Osteocyte (in vitro differentiated cells): ENCODE measurements at regions not wholly inside any gene's neighbourhood (a gene's known extent, or its start where the extent isn't known, plus 50 kb on each side); places are given as distances from the start of the nearest gene placed in this dataset.

Source experiments
- DNase-seq: peaks from one replicate; pipeline ENCODE4 v3.0.0; 2021; ENCODE audit warnings: mixed read lengths; ENCODE audit not compliant: unreplicated experiment; ENCODE audit errors: extremely low spot score
- H3K27ac Mint-ChIP-seq: one replicate; pipeline ENCODE4 v1.8.0; 2021; ENCODE audit warnings: mild to moderate bottlenecking, mixed read lengths; ENCODE audit not compliant: unreplicated experiment
- H3K27me3 Mint-ChIP-seq: one replicate; pipeline ENCODE4 v1.8.0; 2021; ENCODE audit warnings: mixed read lengths; ENCODE audit not compliant: unreplicated experiment
- H3K36me3 Mint-ChIP-seq: one replicate; pipeline ENCODE4 v1.8.0; 2021; ENCODE audit warnings: mixed read lengths; ENCODE audit not compliant: unreplicated experiment
- H3K4me1 Mint-ChIP-seq: one replicate; pipeline ENCODE4 v1.8.0; 2021; ENCODE audit warnings: mixed read lengths; ENCODE audit not compliant: unreplicated experiment
- H3K4me3 Mint-ChIP-seq: one replicate; pipeline ENCODE4 v1.8.0; 2021; ENCODE audit warnings: mild to moderate bottlenecking, moderate library complexity, mixed read lengths; ENCODE audit not compliant: unreplicated experiment
- H3K9me3 Mint-ChIP-seq: one replicate; pipeline ENCODE4 v1.8.0; 2021; ENCODE audit warnings: mixed read lengths; ENCODE audit not compliant: unreplicated experiment
- TF ChIP-seq, protein P1 (sequence below): fragments of 200-600 bp; sonication (generic); IDR thresholded peaks from 2 replicates; pipeline ENCODE4 v1.5.0; 2021; ENCODE audit warnings: antibody characterized with exemption, mild to moderate bottlenecking, moderate library complexity

DNA sequence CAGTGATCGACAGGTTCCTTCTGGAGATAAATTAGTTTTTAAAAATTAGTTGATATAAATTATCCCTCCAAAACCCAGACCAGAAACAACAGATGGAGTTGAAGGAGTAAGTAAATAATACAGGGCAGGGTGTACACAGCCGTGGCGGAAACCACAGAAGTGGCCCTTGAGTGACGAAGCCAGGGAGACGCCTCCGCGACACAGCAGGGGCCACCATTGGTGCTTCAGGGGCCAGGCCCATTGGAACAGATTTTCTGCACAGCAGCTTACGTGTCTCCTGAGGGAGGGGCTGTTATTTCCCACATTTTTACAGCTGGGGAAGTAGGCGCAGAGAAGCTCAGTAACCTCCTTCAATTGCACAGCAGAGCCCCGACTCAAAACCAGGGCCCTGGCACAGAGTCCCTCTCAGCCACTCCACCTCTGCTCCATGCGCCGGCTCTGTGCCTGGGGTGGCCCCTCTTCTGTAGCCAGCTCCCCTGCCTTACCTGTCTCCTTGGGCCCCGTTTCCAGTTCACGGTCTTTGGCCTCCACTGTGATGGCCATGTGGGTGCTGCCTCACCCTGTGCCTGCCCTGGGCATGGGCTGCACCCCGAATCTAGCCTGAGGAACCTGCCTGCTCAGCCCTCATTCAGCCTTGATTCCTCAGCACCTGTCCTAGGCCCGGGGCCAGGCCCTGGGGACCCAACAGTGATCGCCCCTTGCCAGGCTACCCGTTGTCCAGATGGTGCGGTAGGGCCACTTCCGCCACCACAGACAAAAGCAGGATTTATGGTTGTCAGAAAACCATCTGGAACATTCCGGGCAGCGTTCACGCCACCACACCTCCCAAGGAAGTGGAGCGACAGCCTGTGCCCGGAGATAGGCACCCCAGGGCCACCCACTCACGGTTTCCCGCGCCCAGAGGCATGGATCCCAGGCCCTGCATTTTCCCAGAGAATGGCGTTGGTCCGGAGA, 128.5 kb upstream of the GSE1 start:
- DNase-seq = no peak
- Mint-ChIP-seq H3K4me1 (peaks cover 16% of the 10 kb centered on the region), H3K27me3 (peaks cover 4% of the 10 kb centered on the region), H3K36me3 (peaks cover 2% of the 10 kb centered on the region), H3K4me3 (no peak overlapping the region), H3K9me3 (no peaks in the 10 kb centered on the region), H3K27ac (no peak overlapping the region)
- TF ChIP-seq, protein P1, sequence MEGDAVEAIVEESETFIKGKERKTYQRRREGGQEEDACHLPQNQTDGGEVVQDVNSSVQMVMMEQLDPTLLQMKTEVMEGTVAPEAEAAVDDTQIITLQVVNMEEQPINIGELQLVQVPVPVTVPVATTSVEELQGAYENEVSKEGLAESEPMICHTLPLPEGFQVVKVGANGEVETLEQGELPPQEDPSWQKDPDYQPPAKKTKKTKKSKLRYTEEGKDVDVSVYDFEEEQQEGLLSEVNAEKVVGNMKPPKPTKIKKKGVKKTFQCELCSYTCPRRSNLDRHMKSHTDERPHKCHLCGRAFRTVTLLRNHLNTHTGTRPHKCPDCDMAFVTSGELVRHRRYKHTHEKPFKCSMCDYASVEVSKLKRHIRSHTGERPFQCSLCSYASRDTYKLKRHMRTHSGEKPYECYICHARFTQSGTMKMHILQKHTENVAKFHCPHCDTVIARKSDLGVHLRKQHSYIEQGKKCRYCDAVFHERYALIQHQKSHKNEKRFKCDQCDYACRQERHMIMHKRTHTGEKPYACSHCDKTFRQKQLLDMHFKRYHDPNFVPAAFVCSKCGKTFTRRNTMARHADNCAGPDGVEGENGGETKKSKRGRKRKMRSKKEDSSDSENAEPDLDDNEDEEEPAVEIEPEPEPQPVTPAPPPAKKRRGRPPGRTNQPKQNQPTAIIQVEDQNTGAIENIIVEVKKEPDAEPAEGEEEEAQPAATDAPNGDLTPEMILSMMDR = no peak

DNA sequence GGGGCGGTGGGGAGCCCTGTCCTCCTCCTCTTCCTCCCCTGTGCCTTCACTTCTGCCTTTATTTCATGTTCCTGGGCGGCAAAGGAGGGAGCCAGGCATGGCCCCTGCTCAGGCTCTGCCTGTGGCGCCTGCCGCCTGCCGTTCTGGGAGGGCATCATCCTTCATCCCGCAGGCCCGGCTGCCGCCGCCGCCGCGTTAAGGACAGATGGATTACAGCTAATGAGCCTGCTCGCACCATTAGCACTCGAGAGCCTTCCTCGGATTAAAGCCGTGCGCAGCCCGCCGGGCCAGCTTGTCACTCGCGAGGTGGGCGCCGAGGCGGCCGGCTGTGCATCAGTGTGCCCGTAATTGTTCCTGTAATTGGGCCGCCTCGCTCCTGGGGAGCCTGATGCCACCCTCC, 127.7 kb upstream of the GSE1 start:
- TF ChIP-seq, protein P1 = no peak
- H3K27ac Mint-ChIP-seq = no peak overlapping the region
- DNase-seq = no peak
- H3K4me1 Mint-ChIP-seq = peaks cover 13% of the 10 kb centered on the region
- H3K27me3 Mint-ChIP-seq = peaks cover 4% of the 10 kb centered on the region
- peaks cover 2% of the 10 kb centered on the region for H3K36me3 Mint-ChIP-seq
- H3K9me3 Mint-ChIP-seq = no peaks in the 10 kb centered on the region
- H3K4me3 Mint-ChIP-seq = no peak overlapping the region

DNA sequence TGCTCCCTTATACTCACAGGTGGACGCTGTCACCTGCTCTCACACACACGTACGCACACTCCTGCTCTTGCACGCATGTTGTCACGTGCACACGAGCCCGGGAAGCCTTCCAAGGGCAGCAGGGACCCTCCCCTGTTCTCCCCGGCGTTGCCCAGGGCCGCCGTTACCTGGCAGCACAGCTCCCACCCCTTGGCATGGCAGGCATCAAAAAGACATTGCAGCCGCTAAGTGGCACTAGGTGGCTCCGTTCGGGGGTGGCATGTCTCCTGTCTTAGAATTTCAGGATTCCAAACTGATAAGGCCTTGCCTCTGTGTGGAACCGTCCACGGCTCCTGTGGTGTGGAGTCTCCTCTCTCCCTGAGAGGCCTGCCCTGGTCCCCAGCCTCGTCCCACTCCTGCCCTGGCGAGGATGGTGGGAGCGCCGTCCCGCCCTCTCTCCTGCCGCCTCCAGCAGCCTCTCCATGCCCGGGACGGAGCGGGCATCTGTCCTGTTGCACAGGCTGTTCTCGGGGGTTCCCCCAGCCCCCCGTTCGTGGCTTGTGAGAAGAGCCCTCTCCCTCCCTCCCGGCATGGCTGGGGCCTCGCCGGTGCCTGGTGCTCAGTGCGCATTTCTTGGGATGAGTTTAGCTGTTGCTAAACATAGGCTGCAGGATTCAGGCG, 126.7 kb upstream of the GSE1 start:
- DNase-seq = no peak
- no peak overlapping the region for H3K4me3 Mint-ChIP-seq
- peaks cover 4% of the 10 kb centered on the region for H3K27me3 Mint-ChIP-seq
- no peak overlapping the region for H3K27ac Mint-ChIP-seq
- H3K36me3 Mint-ChIP-seq = peaks cover 2% of the 10 kb centered on the region
- TF ChIP-seq, protein P1 = no peak
- H3K9me3 Mint-ChIP-seq = no peaks in the 10 kb centered on the region
- H3K4me1 Mint-ChIP-seq = peaks cover 3% of the 10 kb centered on the region

DNA sequence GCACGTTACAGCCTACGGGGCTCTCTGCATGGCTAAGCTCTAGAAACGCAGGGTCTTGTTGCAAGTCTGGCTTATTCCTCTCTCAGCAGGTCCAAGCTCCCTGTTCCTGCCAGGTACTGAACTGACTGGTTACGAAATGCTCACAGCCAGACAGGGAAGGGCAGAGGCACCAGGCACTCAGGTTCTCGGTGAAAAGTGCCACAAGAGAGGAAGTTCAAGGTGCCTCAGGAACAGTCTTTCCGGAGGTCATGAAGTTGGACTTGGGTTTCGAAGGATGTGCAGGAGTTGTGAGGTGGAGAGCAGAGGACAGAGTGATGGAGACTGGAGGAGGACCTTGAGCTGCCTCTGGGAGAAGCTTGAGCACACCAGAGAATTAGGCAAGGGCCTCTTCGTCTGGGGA, 124.7 kb upstream of the GSE1 start:
- Mint-ChIP-seq H3K4me3 (no peak overlapping the region), H3K27me3 (peaks cover 4% of the 10 kb centered on the region), H3K36me3 (no peaks in the 10 kb centered on the region), H3K9me3 (no peaks in the 10 kb centered on the region), H3K27ac (no peak overlapping the region), H3K4me1 (no peaks in the 10 kb centered on the region)
- TF ChIP-seq, protein P1 = no peak
- DNase-seq = no peak

DNA sequence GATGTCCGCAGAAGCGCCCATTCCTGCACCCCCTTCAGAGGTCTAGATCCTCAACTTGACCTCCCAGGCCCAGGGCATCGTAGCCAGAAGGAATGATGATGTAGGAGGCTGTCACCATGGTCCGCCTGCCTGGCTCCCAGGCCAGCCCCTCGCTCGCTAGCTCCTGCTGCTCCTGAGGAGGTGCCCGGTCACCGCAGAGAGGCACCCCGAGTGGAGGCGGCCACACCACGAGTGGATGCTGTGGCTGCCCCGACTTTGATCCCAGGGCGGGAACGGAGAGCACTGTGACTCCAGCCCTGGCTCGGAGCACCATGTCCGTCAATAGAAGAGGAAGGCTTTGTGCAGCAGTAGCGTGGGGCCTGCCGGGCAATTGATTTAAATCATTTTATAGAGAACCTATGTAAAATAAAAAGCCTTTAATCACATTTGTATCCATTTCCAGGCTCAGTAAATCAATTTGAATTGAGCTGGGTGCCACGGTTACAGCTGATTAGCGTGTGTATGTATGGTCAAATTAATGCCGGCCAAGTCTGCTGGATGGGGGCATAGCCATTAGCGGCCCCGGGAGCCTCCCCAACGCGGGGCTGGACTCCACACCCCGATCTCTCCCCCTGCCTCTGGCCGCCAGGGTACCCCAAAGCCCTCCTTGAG, 122.6 kb upstream of the GSE1 start:
- DNase-seq = no peak
- no peaks in the 10 kb centered on the region for H3K36me3 Mint-ChIP-seq
- H3K9me3 Mint-ChIP-seq = no peaks in the 10 kb centered on the region
- H3K4me1 Mint-ChIP-seq = no peaks in the 10 kb centered on the region
- H3K27ac Mint-ChIP-seq = no peak overlapping the region
- TF ChIP-seq, protein P1 = no peak
- no peak overlapping the region for H3K4me3 Mint-ChIP-seq
- H3K27me3 Mint-ChIP-seq = peaks cover 4% of the 10 kb centered on the region
